GM21528 (cell line): ENCODE measurements at regions not wholly inside any gene's neighbourhood (a gene's known extent, or its start where the extent isn't known, plus 50 kb on each side); places are given as distances from the start of the nearest gene placed in this dataset.

Source experiments
- ATAC-seq: cut with Tn5 transposase; IDR thresholded peaks from one replicate; pipeline ENCODE4 v1.9.1; 2021; ENCODE audit warnings: mild to moderate bottlenecking, moderate library complexity; ENCODE audit not compliant: unreplicated experiment, low FRiP score

GRCh38 chr5:74301576-74301975 is 339.0 kb downstream of the ENC1 start:
- ATAC-seq = no peak

GRCh38 chr5:74300808-74301389 is 339.6 kb downstream of the ENC1 start:
- no peak for ATAC-seq

GRCh38 chr5:74299833-74300232 is 340.7 kb downstream of the ENC1 start:
- ATAC-seq = no peak

GRCh38 chr5:74296685-74297408 is 343.7 kb downstream of the ENC1 start:
- no peak for ATAC-seq

- ATAC-seq = no peak
Observed at GRCh38 chr5:74295676-74296075, 344.9 kb downstream of the ENC1 start.

- ATAC-seq = no peak
Observed at GRCh38 chr5:74295141-74295540, 345.4 kb downstream of the ENC1 start.

GRCh38 chr5:74294231-74294705 is 346.3 kb downstream of the ENC1 start:
- peak; percentile 57 for ATAC-seq

GRCh38 chr5:74293182-74293581 is 347.3 kb downstream of the ENC1 start:
- no peak for ATAC-seq

GRCh38 chr5:74290634-74291241 is 349.8 kb downstream of the ENC1 start:
- ATAC-seq = no peak

- no peak for ATAC-seq
Observed at GRCh38 chr5:74289691-74290090, 350.8 kb downstream of the ENC1 start.

GRCh38 chr5:74289238-74289637 is 351.3 kb downstream of the ENC1 start:
- ATAC-seq = no peak

- no peak for ATAC-seq
Observed at GRCh38 chr5:74288448-74289108, 351.9 kb downstream of the ENC1 start.

GRCh38 chr5:74288038-74288437 is 352.5 kb downstream of the ENC1 start:
- ATAC-seq = no peak

- no peak for ATAC-seq
Observed at GRCh38 chr5:74286734-74287695, 353.5 kb downstream of the ENC1 start.

- no peak for ATAC-seq
Observed at GRCh38 chr5:74285675-74286280, 354.8 kb downstream of the ENC1 start.

GRCh38 chr5:74282490-74282889 is 358.0 kb downstream of the ENC1 start:
- no peak for ATAC-seq

- ATAC-seq = no peak
Observed at GRCh38 chr5:74281166-74281565, 359.4 kb downstream of the ENC1 start.

GRCh38 chr5:74280306-74280705 is 360.2 kb downstream of the ENC1 start:
- no peak for ATAC-seq

- no peak for ATAC-seq
Observed at GRCh38 chr5:74279244-74279643, 361.3 kb downstream of the ENC1 start.

- ATAC-seq = no peak
Observed at GRCh38 chr5:74277418-74277817, 363.1 kb downstream of the ENC1 start.
